Right hindlimb (tissue), 1 donor: ENCODE measurements at regions not wholly inside any gene's neighbourhood (a gene's known extent, or its start where the extent isn't known, plus 50 kb on each side); places are given as distances from the start of the nearest gene placed in this dataset.
"Not testable (repeated sequence)": the region's sequence is repeated elsewhere in the genome, so short reads cannot be mapped to it uniquely, and the experiment has no call there.

Source experiments
- DNase-seq: peaks from one replicate; pipeline ENCODE4 v3.0.0-alpha.2; 2018

GRCh38 chr2:142314164-142314563 is 183.3 kb upstream of the LRP1B start:
- DNase-seq = no peak

GRCh38 chr2:142310530-142310929 is 179.7 kb upstream of the LRP1B start:
- no peak for DNase-seq

- no peak for DNase-seq
Measured at GRCh38 chr2:142308744-142309143, 177.9 kb upstream of the LRP1B start.

GRCh38 chr2:142307616-142308115 is 176.8 kb upstream of the LRP1B start:
- DNase-seq = no peak

GRCh38 chr2:142307086-142307485 is 176.3 kb upstream of the LRP1B start:
- no peak for DNase-seq

- no peak for DNase-seq
Measured at GRCh38 chr2:142306131-142306530, 175.3 kb upstream of the LRP1B start.

- DNase-seq = no peak
Measured at GRCh38 chr2:142300517-142300916, 169.7 kb upstream of the LRP1B start.

- no peak for DNase-seq
Measured at GRCh38 chr2:142299021-142299420, 168.2 kb upstream of the LRP1B start.

GRCh38 chr2:142294225-142294624 is 163.4 kb upstream of the LRP1B start:
- no peak for DNase-seq

GRCh38 chr2:142291969-142292368 is 161.2 kb upstream of the LRP1B start:
- DNase-seq = no peak

- no peak for DNase-seq
Measured at GRCh38 chr2:142290931-142291330, 160.1 kb upstream of the LRP1B start.

GRCh38 chr2:142286618-142287017 is 155.8 kb upstream of the LRP1B start:
- no peak for DNase-seq

- no peak for DNase-seq
Measured at GRCh38 chr2:142285480-142285879, 154.7 kb upstream of the LRP1B start.

- not testable (repeated sequence) for DNase-seq
Measured at GRCh38 chr2:142284336-142284735, 153.5 kb upstream of the LRP1B start.

GRCh38 chr2:142280831-142281230 is 150.0 kb upstream of the LRP1B start:
- no peak for DNase-seq

- DNase-seq = no peak
Measured at GRCh38 chr2:142270990-142271389, 140.2 kb upstream of the LRP1B start.

- no peak for DNase-seq
Measured at GRCh38 chr2:142270291-142270690, 139.5 kb upstream of the LRP1B start.

GRCh38 chr2:142259356-142259755 is 128.5 kb upstream of the LRP1B start:
- DNase-seq = no peak

GRCh38 chr2:142254031-142254430 is 123.2 kb upstream of the LRP1B start:
- DNase-seq = no peak

- DNase-seq = no peak
Measured at GRCh38 chr2:142241016-142241415, 110.2 kb upstream of the LRP1B start.

GRCh38 chr2:142236181-142236580 is 105.4 kb upstream of the LRP1B start:
- no peak for DNase-seq

GRCh38 chr2:142234741-142235140 is 103.9 kb upstream of the LRP1B start:
- DNase-seq = peak; percentile 21

GRCh38 chr2:142223309-142223708 is 92.5 kb upstream of the LRP1B start:
- no peak for DNase-seq

- DNase-seq = no peak
Measured at GRCh38 chr2:142222715-142223114, 91.9 kb upstream of the LRP1B start.

- DNase-seq = no peak
Measured at GRCh38 chr2:142220901-142221300, 90.1 kb upstream of the LRP1B start.

GRCh38 chr2:142220239-142220638 is 89.4 kb upstream of the LRP1B start:
- no peak for DNase-seq
